NCI-H1436 treated with DMSO at 0.1 percent for 48 hours (cell line): ENCODE measurements at regions not wholly inside any gene's neighbourhood (a gene's known extent, or its start where the extent isn't known, plus 50 kb on each side); places are given as distances from the start of the nearest gene placed in this dataset.

Source experiments
- DNase-seq: peaks from one replicate; lab custom pipeline; 2025; lab: John Stamatoyannopoulos, UW

- DNase-seq = no peak
These were observed 442.7 kb upstream of the HS3ST5 start for GRCh38 chr6:114785235-114786127.

GRCh38 chr6:114783783-114784182, 441.0 kb upstream of the HS3ST5 start:
- DNase-seq = no peak

GRCh38 chr6:114783083-114783482, 440.3 kb upstream of the HS3ST5 start:
- DNase-seq = no peak

GRCh38 chr6:114764866-114765265, 422.0 kb upstream of the HS3ST5 start:
- no peak for DNase-seq

- no peak for DNase-seq
These were observed 419.3 kb upstream of the HS3ST5 start for GRCh38 chr6:114762145-114762544.

- DNase-seq = peak; percentile 4
These were observed 405.3 kb upstream of the HS3ST5 start for GRCh38 chr6:114747995-114748625.

- DNase-seq = no peak
These were observed 397.7 kb upstream of the HS3ST5 start for GRCh38 chr6:114740547-114740946.

GRCh38 chr6:114739656-114740055, 396.8 kb upstream of the HS3ST5 start:
- DNase-seq = no peak

GRCh38 chr6:114735025-114735735, 392.4 kb upstream of the HS3ST5 start:
- no peak for DNase-seq

GRCh38 chr6:114733596-114733995, 390.8 kb upstream of the HS3ST5 start:
- no peak for DNase-seq

- DNase-seq = no peak
These were observed 376.0 kb upstream of the HS3ST5 start for GRCh38 chr6:114718716-114719270.

- no peak for DNase-seq
These were observed 375.4 kb upstream of the HS3ST5 start for GRCh38 chr6:114718186-114718585.

GRCh38 chr6:114714836-114715507, 372.1 kb upstream of the HS3ST5 start:
- DNase-seq = no peak

- DNase-seq = no peak
These were observed 370.9 kb upstream of the HS3ST5 start for GRCh38 chr6:114713690-114714089.

GRCh38 chr6:114712129-114712662, 369.4 kb upstream of the HS3ST5 start:
- no peak for DNase-seq

GRCh38 chr6:114707081-114707620, 364.3 kb upstream of the HS3ST5 start:
- DNase-seq = no peak

GRCh38 chr6:114690625-114691024, 347.8 kb upstream of the HS3ST5 start:
- no peak for DNase-seq

GRCh38 chr6:114659513-114659912, 316.7 kb upstream of the HS3ST5 start:
- no peak for DNase-seq

GRCh38 chr6:114651611-114652010, 308.8 kb upstream of the HS3ST5 start:
- no peak for DNase-seq

- DNase-seq = no peak
These were observed 308.1 kb upstream of the HS3ST5 start for GRCh38 chr6:114650891-114651290.

- no peak for DNase-seq
These were observed 306.5 kb upstream of the HS3ST5 start for GRCh38 chr6:114649298-114649697.
